Caco-2 (cell line): ENCODE measurements at regions not wholly inside any gene's neighbourhood (a gene's known extent, or its start where the extent isn't known, plus 50 kb on each side); places are given as distances from the start of the nearest gene placed in this dataset.

Experiments used
- BruUV-seq: library from RNA; stranded (reverse); fragments of 400-500 nt; replicated peaks from 2 replicates; lab custom pipeline; 2021; lab: Mats Ljungman, UMichigan
- CTCF ChIA-PET: fragments of 300-600 bp; sonication (Branson Sonifier 250); formaldehyde crosslinking; loops from one replicate; lab custom pipeline; 2022; ENCODE audit warnings: antibody characterized with exemption; lab: Charles Lee
- POLR2A ChIA-PET: fragments of 300-600 bp; sonication (Branson Sonifier 250); formaldehyde crosslinking; loops from one replicate; lab custom pipeline; 2022; ENCODE audit warnings: antibody characterized with exemption; lab: Charles Lee
- DNase-seq, 2 experiments: peaks; one replicate each; pipeline versions ENCODE4 v3.0.0 to v3.0.0-alpha.2; 2020 to 2022
- H3K27me3 ChIP-seq: replicated peaks from 2 replicates; pipeline ENCODE4 v1.6.0; 2011; ENCODE audit warnings: low read length; ENCODE audit not compliant: control insufficient read depth, insufficient read depth
- H3K36me3 ChIP-seq: 2 replicates; pipeline ENCODE4 v1.5.1; 2011; ENCODE audit warnings: low read length; ENCODE audit not compliant: control insufficient read depth, insufficient read depth
- H3K4me1 ChIP-seq: fragments of 250-450 bp; sonication (Bioruptor Pico); 2 replicates; pipeline ENCODE4 v1.5.1; 2020; ENCODE audit warnings: mild to moderate bottlenecking
- H3K4me3 ChIP-seq: 2 replicates; pipeline ENCODE4 v1.5.1; 2011; ENCODE audit warnings: low read depth, mild to moderate bottlenecking, control low read depth, low read length
- H3K9me3 ChIP-seq: fragments of 250-450 bp; sonication (Bioruptor Pico); 2 replicates; pipeline ENCODE4 v1.5.1; 2020; ENCODE audit warnings: mild to moderate bottlenecking, moderate library complexity
- H3K27ac Mint-ChIP-seq: one replicate; pipeline ENCODE4 v1.8.0; 2022; ENCODE audit warnings: mixed read lengths; ENCODE audit not compliant: unreplicated experiment
- H3K27me3 Mint-ChIP-seq: one replicate; pipeline ENCODE4 v1.8.0; 2022; ENCODE audit warnings: mixed read lengths; ENCODE audit not compliant: insufficient read depth, unreplicated experiment
- H3K36me3 Mint-ChIP-seq: one replicate; pipeline ENCODE4 v1.8.0; 2022; ENCODE audit warnings: mild to moderate bottlenecking, mixed read lengths; ENCODE audit not compliant: insufficient read depth, unreplicated experiment
- H3K4me1 Mint-ChIP-seq: one replicate; pipeline ENCODE4 v1.8.0; 2022; ENCODE audit warnings: low read depth, mixed read lengths; ENCODE audit not compliant: unreplicated experiment
- H3K4me3 Mint-ChIP-seq: one replicate; pipeline ENCODE4 v1.8.0; 2022; ENCODE audit warnings: mild to moderate bottlenecking, moderate library complexity, mixed read lengths; ENCODE audit not compliant: unreplicated experiment
- H3K9me3 Mint-ChIP-seq: one replicate; pipeline ENCODE4 v1.8.0; 2022; ENCODE audit warnings: mixed read lengths; ENCODE audit not compliant: unreplicated experiment
- intact Hi-C: fragments of 100-400 bp; cut with micrococcal nuclease; formaldehyde crosslinking; loops from one replicate; pipeline ENCODE4 v1.10.0; 2022; ENCODE audit not compliant: unreplicated experiment
- TF ChIP-seq, protein P1 (sequence below), 2 experiments: fragments of 200-600 bp in 1 of 2; IDR thresholded peaks; 1 replicate in 1 of 2; 2 replicates in 1 of 2; pipeline versions ENCODE4 v1.5.1 to v1.8.0; 2011 to 2022; ENCODE audit warnings: antibody characterized with exemption in 1 of 2, control low read depth in 1 of 2, inconsistent platforms in 1 of 2, low read depth in 1 of 2, low read length in 1 of 2, mild to moderate bottlenecking in 1 of 2, moderate library complexity in 1 of 2; ENCODE audit not compliant: insufficient read depth in 1 of 2, severe bottlenecking in 1 of 2, unreplicated experiment in 1 of 2

DNA sequence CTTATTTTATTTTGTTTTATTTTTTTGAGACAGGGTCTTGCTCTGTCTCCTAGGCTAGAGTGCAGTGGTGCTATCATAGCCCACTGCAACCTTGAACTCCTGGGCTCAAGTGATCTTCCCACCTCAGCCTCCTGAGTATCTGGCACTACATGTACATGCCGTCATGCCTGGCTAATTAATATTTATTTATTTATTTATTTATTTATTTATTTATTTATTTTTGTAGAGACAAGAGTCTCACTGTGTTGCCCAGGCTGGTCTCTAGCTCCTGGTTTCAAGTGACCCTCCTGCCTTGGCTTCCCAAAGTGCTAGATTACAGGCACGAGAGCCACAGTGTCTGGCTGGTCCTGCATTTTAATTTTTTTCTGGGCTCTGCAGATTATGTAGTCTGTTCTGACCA, 84.9 kb upstream of the BCOR start:
- TF ChIP-seq, protein P1, sequence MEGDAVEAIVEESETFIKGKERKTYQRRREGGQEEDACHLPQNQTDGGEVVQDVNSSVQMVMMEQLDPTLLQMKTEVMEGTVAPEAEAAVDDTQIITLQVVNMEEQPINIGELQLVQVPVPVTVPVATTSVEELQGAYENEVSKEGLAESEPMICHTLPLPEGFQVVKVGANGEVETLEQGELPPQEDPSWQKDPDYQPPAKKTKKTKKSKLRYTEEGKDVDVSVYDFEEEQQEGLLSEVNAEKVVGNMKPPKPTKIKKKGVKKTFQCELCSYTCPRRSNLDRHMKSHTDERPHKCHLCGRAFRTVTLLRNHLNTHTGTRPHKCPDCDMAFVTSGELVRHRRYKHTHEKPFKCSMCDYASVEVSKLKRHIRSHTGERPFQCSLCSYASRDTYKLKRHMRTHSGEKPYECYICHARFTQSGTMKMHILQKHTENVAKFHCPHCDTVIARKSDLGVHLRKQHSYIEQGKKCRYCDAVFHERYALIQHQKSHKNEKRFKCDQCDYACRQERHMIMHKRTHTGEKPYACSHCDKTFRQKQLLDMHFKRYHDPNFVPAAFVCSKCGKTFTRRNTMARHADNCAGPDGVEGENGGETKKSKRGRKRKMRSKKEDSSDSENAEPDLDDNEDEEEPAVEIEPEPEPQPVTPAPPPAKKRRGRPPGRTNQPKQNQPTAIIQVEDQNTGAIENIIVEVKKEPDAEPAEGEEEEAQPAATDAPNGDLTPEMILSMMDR (IDR thresholded peaks at IDR 0.05; ENCODE audit: insufficient read depth in 1 of 2, low read depth in 1 of 2, low read length in 1 of 2, severe bottlenecking in 1 of 2, unreplicated experiment in 1 of 2), result no peak
- Mint-ChIP-seq H3K9me3 (peaks cover 12% of the 10 kb centered on the region), H3K4me1 (no peaks in the 10 kb centered on the region), H3K27me3 (no peaks in the 10 kb centered on the region), H3K27ac (no peak overlapping the region), H3K4me3 (no peak overlapping the region), H3K36me3 (no peaks in the 10 kb centered on the region)
- POLR2A ChIA-PET, result no interaction called here
- H3K9me3 ChIP-seq, result no peaks in the 10 kb centered on the region
- intact Hi-C loops, result no loop called here
- H3K36me3 ChIP-seq, result no peaks in the 10 kb centered on the region
- H3K4me3 ChIP-seq, result no peak overlapping the region
- no peaks in the 10 kb centered on the region for H3K4me1 ChIP-seq
- no peaks in the 10 kb centered on the region for H3K27me3 ChIP-seq
- BruUV-seq, result no TSS peak
- CTCF ChIA-PET, result no interaction called here
- DNase-seq, result no peak

DNA sequence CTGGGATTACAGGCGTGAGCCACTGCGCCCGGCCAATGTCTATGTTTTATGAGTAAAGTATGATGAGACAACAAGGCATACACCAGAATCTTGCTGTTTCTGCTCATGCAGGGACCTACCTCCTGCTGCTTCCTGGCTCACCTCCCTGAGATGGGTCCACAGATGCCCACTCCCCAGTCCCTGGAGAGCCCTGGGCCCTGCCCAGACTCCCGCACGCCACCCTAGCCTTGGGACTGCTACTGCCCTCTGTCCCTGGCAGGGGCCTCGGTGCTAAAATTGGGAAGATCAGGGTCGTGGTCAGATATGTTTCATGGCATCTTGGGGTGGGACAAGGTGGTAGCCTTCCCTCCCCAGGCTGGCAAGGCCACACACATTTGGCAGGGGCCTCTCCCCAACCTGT, 84.3 kb upstream of the BCOR start:
- TF ChIP-seq, protein P1 (IDR thresholded peaks at IDR 0.05; ENCODE audit: insufficient read depth in 1 of 2, low read depth in 1 of 2, low read length in 1 of 2, severe bottlenecking in 1 of 2, unreplicated experiment in 1 of 2), result no peak
- H3K9me3 Mint-ChIP-seq, result peaks cover 12% of the 10 kb centered on the region

DNA sequence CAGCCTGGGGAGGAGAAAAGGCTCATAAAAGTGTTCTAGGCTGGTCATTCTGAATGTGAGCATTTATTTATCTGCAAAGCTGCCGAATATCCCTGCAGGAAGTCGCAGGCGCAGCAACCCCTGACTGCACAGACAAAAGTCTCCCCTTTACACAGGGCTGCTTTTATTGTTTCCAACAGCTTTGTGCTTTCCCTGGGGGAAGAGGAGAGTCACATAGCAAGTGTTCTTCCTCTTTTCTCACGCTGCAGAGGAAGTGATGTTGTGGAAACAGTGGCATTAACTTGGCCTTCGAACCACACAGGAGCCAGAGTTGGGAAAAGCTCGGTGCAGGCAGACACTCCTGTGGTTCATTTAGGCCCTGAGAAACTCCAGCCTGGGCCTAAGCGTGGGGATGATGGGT, 81.5 kb upstream of the BCOR start:
- Mint-ChIP-seq H3K36me3 (no peaks in the 10 kb centered on the region), H3K27ac (no peak overlapping the region), H3K4me1 (no peaks in the 10 kb centered on the region), H3K4me3 (no peak overlapping the region), H3K27me3 (no peaks in the 10 kb centered on the region), H3K9me3 (no peaks in the 10 kb centered on the region)
- Histone ChIP-seq H3K27me3 (no peaks in the 10 kb centered on the region), H3K4me1 (no peaks in the 10 kb centered on the region), H3K4me3 (no peak overlapping the region), H3K9me3 (no peaks in the 10 kb centered on the region), H3K36me3 (no peaks in the 10 kb centered on the region)
- intact Hi-C loops, result no loop called here
- DNase-seq, result no peak
- no TSS peak for BruUV-seq
- TF ChIP-seq, protein P1 (IDR thresholded peaks at IDR 0.05; ENCODE audit: insufficient read depth in 1 of 2, low read depth in 1 of 2, low read length in 1 of 2, severe bottlenecking in 1 of 2, unreplicated experiment in 1 of 2), result no peak
- POLR2A ChIA-PET, result no interaction called here
- CTCF ChIA-PET, result no interaction called here

More for the DNA sequence above, 84.3 kb upstream of the BCOR start:
- H3K27me3 ChIP-seq, result no peaks in the 10 kb centered on the region
- Mint-ChIP-seq H3K27ac (no peak overlapping the region), H3K36me3 (no peaks in the 10 kb centered on the region), H3K4me3 (no peak overlapping the region), H3K4me1 (no peaks in the 10 kb centered on the region), H3K27me3 (no peaks in the 10 kb centered on the region)
- ChIA-PET CTCF (no interaction called here), POLR2A (no interaction called here)
- no peak overlapping the region for H3K4me3 ChIP-seq
- H3K36me3 ChIP-seq, result no peaks in the 10 kb centered on the region
- BruUV-seq, result no TSS peak
- no peaks in the 10 kb centered on the region for H3K9me3 ChIP-seq
- no peak for DNase-seq
- intact Hi-C loops, result no loop called here
- no peaks in the 10 kb centered on the region for H3K4me1 ChIP-seq
